Keratinocyte (primary cell): ENCODE measurements at regions not wholly inside any gene's neighbourhood (a gene's known extent, or its start where the extent isn't known, plus 50 kb on each side); places are given as distances from the start of the nearest gene placed in this dataset.

Experiments used
- DNase-seq: peaks from one replicate; pipeline ENCODE4 v3.0.0-alpha.2; 2011; ENCODE audit warnings: low read depth, missing footprints, low spot score
- FAIRE-seq: peaks from 2 replicates; lab custom pipeline; 2011; peaks lifted over from hg19 to GRCh38; lab: Jason Lieb, UNC
- H2AFZ ChIP-seq: 2 replicates; pipeline ENCODE4 v1.6.0; 2012; ENCODE audit warnings: low read length, control low read depth, inconsistent platforms; ENCODE audit not compliant: control insufficient read depth
- H3K27ac ChIP-seq: 2 replicates; pipeline ENCODE4 v1.5.1; 2011; ENCODE audit warnings: low read length; ENCODE audit not compliant: control insufficient read depth, insufficient read depth
- H3K27me3 ChIP-seq: 3 replicates; pipeline ENCODE4 v1.6.0; 2011; ENCODE audit warnings: low read length; ENCODE audit not compliant: control insufficient read depth, insufficient read depth; ENCODE audit errors: extremely low read depth
- H3K36me3 ChIP-seq, 2 experiments: 2 replicates in 1 of 2; 3 replicates in 1 of 2; pipeline ENCODE4 v1.5.1; 2011; ENCODE audit warnings: low read length in 2 of 2, mild to moderate bottlenecking in 1 of 2; ENCODE audit not compliant: control insufficient read depth in 2 of 2, insufficient read depth in 2 of 2; ENCODE audit errors: extremely low read depth in 1 of 2
- H3K4me1 ChIP-seq: 3 replicates; pipeline ENCODE4 v1.5.1; 2011; ENCODE audit warnings: low read length; ENCODE audit not compliant: control insufficient read depth, insufficient read depth; ENCODE audit errors: extremely low read depth
- H3K4me2 ChIP-seq: 3 replicates; pipeline ENCODE4 v1.6.0; 2011; ENCODE audit warnings: low read depth, low read length; ENCODE audit not compliant: control insufficient read depth, insufficient read depth; ENCODE audit errors: extremely low read depth
- H3K4me3 ChIP-seq, 3 experiments: fragments of 200-600 bp in 1 of 3; sonication (generic) in 1 of 3; 2 replicates in 2 of 3; 3 replicates in 1 of 3; pipeline ENCODE4 v1.5.1; 2011 to 2016; ENCODE audit warnings: low read length in 3 of 3, mild to moderate bottlenecking in 3 of 3, control low read depth in 2 of 3, inconsistent platforms in 1 of 3, low read depth in 1 of 3, mixed read lengths in 1 of 3, mixed run types in 1 of 3, moderate library complexity in 1 of 3; ENCODE audit not compliant: control insufficient read depth in 2 of 3, insufficient read depth in 2 of 3; ENCODE audit errors: extremely low read depth in 1 of 3
- H3K79me2 ChIP-seq: 2 replicates; pipeline ENCODE4 v1.6.0; 2012; ENCODE audit warnings: low read length; ENCODE audit not compliant: control insufficient read depth, insufficient read depth
- H3K9ac ChIP-seq: 3 replicates; pipeline ENCODE4 v1.6.0; 2011; ENCODE audit warnings: low read length; ENCODE audit not compliant: control insufficient read depth, insufficient read depth; ENCODE audit errors: extremely low read depth
- H3K9me1 ChIP-seq: 3 replicates; pipeline ENCODE4 v1.6.0; 2011; ENCODE audit warnings: low read length; ENCODE audit not compliant: control insufficient read depth, insufficient read depth; ENCODE audit errors: extremely low read depth
- H3K9me3 ChIP-seq: 2 replicates; pipeline ENCODE4 v1.5.1; 2012; ENCODE audit warnings: low read depth, low read length; ENCODE audit not compliant: control insufficient read depth
- H4K20me1 ChIP-seq: 3 replicates; pipeline ENCODE4 v1.6.0; 2011; ENCODE audit warnings: low read length; ENCODE audit not compliant: control insufficient read depth, insufficient read depth; ENCODE audit errors: extremely low read depth
- CTCF ChIP-seq, 3 experiments: IDR thresholded peaks in 1 of 3; conservative IDR thresholded peaks in 1 of 3; optimal IDR thresholded peaks in 1 of 3; 2 replicates in 2 of 3; 3 replicates in 1 of 3; pipeline versions ENCODE3 to v1.5.1; 2011; ENCODE audit warnings: low read length in 3 of 3, mild to moderate bottlenecking in 3 of 3, moderate library complexity in 2 of 3, control low read depth in 1 of 3, inconsistent platforms in 1 of 3; ENCODE audit not compliant: insufficient read depth in 2 of 3; ENCODE audit errors: extremely low read depth in 1 of 3
- EZH2 ChIP-seq: IDR thresholded peaks from one replicate; pipeline ENCODE4 v1.6.1; 2012; ENCODE audit warnings: inconsistent platforms, mild to moderate bottlenecking, low read length, moderate library complexity
- dilution Hi-C: fragments of 300-500 bp; cut with MboI; formaldehyde crosslinking; loops from one replicate; pipeline ENCODE4 v1.7.0; 2020; ENCODE audit warnings: low sequenced_read_pairs; ENCODE audit not compliant: extremely low pct_ligation_motif_present

DNA sequence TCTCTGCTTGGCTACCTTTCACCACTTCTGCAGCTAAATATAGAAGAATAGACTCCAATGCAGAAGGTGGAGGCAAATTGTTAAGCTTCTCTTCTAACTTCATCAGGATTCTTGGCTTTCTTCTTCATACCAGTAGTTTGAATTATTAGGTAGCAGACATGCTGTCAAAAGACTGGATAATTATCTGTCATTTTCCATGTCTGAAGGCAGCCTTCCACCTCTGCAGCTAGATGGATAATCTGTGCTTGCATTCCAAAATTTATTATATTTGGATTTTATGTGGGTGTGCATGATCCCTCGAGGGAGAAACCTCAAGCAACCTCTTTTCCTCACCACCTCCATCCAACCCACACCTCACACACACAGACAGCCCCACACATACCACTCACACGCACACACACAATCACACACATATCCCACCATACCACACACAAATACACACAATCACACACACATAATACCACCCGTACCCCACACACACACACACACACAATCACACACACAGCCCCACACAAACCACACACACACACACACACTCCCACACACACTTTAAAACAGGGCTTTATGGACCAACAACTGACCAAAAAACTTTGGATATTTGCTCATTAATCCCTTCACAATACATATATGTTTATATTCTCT, 145.0 kb downstream of the C7orf25 start:
- no peaks in the 10 kb centered on the region for H3K9me3 ChIP-seq
- H3K4me1 ChIP-seq = peaks cover 15% of the 10 kb centered on the region
- no peaks in the 10 kb centered on the region for H3K79me2 ChIP-seq
- FAIRE-seq (no peak), DNase-seq (no peak)
- H3K27ac ChIP-seq = no peak overlapping the region
- H3K27me3 ChIP-seq = peaks cover 4% of the 10 kb centered on the region
- TF ChIP-seq CTCF (optimal IDR thresholded peaks at IDR 0.05 in 1 of 3, IDR thresholded peaks at IDR 0.05 in 1 of 3, conservative IDR thresholded peaks at IDR 0.05 in 1 of 3; ENCODE audit: extremely low read depth in 1 of 3, insufficient read depth in 2 of 3, low read length in 3 of 3) = no peak
- no peak for TF ChIP-seq EZH2
- no peak overlapping the region for H2AFZ ChIP-seq
- no peaks in the 10 kb centered on the region for H4K20me1 ChIP-seq
- no peaks in the 10 kb centered on the region for H3K9me1 ChIP-seq
- H3K4me2 ChIP-seq = no peak overlapping the region
- dilution Hi-C loops = no loop called here
- no peak overlapping the region for H3K4me3 ChIP-seq
- no peak overlapping the region for H3K9ac ChIP-seq
- H3K36me3 ChIP-seq = no peaks in the 10 kb centered on the region

DNA sequence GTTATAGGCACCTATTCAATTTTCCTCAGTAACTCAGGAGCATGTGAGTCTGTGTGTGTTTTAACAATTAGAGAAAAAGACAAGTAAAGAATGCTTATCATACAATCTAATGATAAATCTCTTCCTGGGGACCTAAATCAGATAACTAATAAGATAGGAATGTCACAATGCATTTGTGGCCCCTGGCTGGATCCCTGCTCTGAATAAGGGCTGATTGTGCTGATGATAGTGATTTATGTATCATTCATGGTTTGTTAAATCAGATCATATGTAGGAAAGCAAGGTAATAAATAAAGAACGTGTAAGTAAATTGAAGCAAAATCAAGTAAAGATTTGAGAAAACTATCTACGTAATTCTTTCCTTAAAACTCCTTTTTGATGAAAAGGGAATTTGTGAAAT, 145.9 kb downstream of the C7orf25 start:
- Histone ChIP-seq H3K79me2 (no peaks in the 10 kb centered on the region), H3K9me1 (no peaks in the 10 kb centered on the region), H3K4me3 (no peak overlapping the region), H3K4me1 (peaks cover 15% of the 10 kb centered on the region), H3K27ac (no peak overlapping the region), H3K27me3 (peaks cover 4% of the 10 kb centered on the region), H3K4me2 (no peak overlapping the region), H3K36me3 (no peaks in the 10 kb centered on the region), H3K9ac (no peak overlapping the region), H4K20me1 (no peaks in the 10 kb centered on the region), H3K9me3 (no peaks in the 10 kb centered on the region), H2AFZ (no peak overlapping the region)
- FAIRE-seq (no peak), DNase-seq (no peak)
- TF ChIP-seq CTCF (optimal IDR thresholded peaks at IDR 0.05 in 1 of 3, IDR thresholded peaks at IDR 0.05 in 1 of 3, conservative IDR thresholded peaks at IDR 0.05 in 1 of 3; ENCODE audit: extremely low read depth in 1 of 3, insufficient read depth in 2 of 3, low read length in 3 of 3) (no peak), EZH2 (no peak)
- dilution Hi-C loops = no loop called here
